Liver (tissue), 7 donors: ENCODE measurements at regions not wholly inside any gene's neighbourhood (a gene's known extent, or its start where the extent isn't known, plus 50 kb on each side); places are given as distances from the start of the nearest gene placed in this dataset.

Experiments
- DNase-seq: peaks from one replicate; pipeline ENCODE4 v3.0.0-alpha.2; 2017; ENCODE audit warnings: low spot score
- H3K27ac ChIP-seq, 2 donors: one replicate each; pipeline ENCODE4 v1.7.0; 2013; ENCODE audit warnings: inconsistent platforms in 2 of 2, low read length in 2 of 2, control low read depth in 1 of 2, low read depth in 1 of 2, mild to moderate bottlenecking in 1 of 2
- H3K27me3 ChIP-seq, 4 donors: one replicate each; pipeline versions ENCODE4 v1.6.1 to v1.7.0; 2013; ENCODE audit warnings: low read length in 3 of 4, inconsistent platforms in 1 of 4, mild to moderate bottlenecking in 1 of 4, moderate library complexity in 1 of 4; ENCODE audit not compliant: control insufficient read depth in 4 of 4, insufficient read depth in 4 of 4
- H3K36me3 ChIP-seq, 4 donors: one replicate each; pipeline versions ENCODE4 v1.6.1 to v1.7.0; 2013; ENCODE audit warnings: low read length in 3 of 4, mild to moderate bottlenecking in 3 of 4, low read depth in 1 of 4, moderate library complexity in 1 of 4; ENCODE audit not compliant: control insufficient read depth in 4 of 4, insufficient read depth in 3 of 4
- H3K4me1 ChIP-seq, 4 donors: one replicate each; pipeline versions ENCODE4 v1.6.1 to v1.7.0; 2013; ENCODE audit warnings: low read length in 3 of 4, mild to moderate bottlenecking in 3 of 4, moderate library complexity in 1 of 4; ENCODE audit not compliant: control insufficient read depth in 4 of 4, insufficient read depth in 4 of 4
- H3K4me3 ChIP-seq, 3 donors: one replicate each; pipeline versions ENCODE4 v1.6.1 to v1.7.0; 2013; ENCODE audit warnings: low read length in 3 of 3, control low read depth in 1 of 3, low read depth in 1 of 3, mild to moderate bottlenecking in 1 of 3
- H3K9ac ChIP-seq, 2 donors: one replicate each; pipeline ENCODE4 v1.7.0; 2013; ENCODE audit warnings: low read length in 2 of 2, mild to moderate bottlenecking in 2 of 2, moderate library complexity in 2 of 2, control low read depth in 1 of 2, low read depth in 1 of 2
- H3K9me3 ChIP-seq, 4 donors: one replicate each; pipeline versions ENCODE4 v1.6.1 to v1.7.0; 2013; ENCODE audit warnings: low read length in 3 of 4; ENCODE audit not compliant: control insufficient read depth in 4 of 4
- ATF3 ChIP-seq: IDR thresholded peaks from 2 replicates; pipeline ENCODE4 v1.6.1; 2016; ENCODE audit warnings: antibody characterized with exemption
- EGR1 ChIP-seq, 2 donors: IDR thresholded peaks; 2 replicates each; pipeline ENCODE4 v1.6.1; 2016 to 2018; ENCODE audit warnings: antibody characterized with exemption in 2 of 2, low read depth in 2 of 2
- FOXA1 ChIP-seq: IDR thresholded peaks from 2 replicates; pipeline ENCODE4 v1.6.1; 2016; ENCODE audit warnings: antibody characterized with exemption
- FOXA2 ChIP-seq: IDR thresholded peaks from 2 replicates; pipeline ENCODE4 v1.6.1; 2016; ENCODE audit warnings: antibody characterized with exemption
- GABPA ChIP-seq, 2 donors: IDR thresholded peaks in 1 of 2; conservative IDR thresholded peaks in 1 of 2; 2 replicates each; pipeline ENCODE4 v1.6.1; 2016; ENCODE audit warnings: antibody characterized with exemption in 2 of 2, mild to moderate bottlenecking in 1 of 2, moderate library complexity in 1 of 2
- HNF4A ChIP-seq, 2 donors: conservative IDR thresholded peaks; 2 replicates each; pipeline ENCODE4 v1.6.1; 2016; ENCODE audit warnings: antibody characterized with exemption in 2 of 2, mild to moderate bottlenecking in 2 of 2
- HNF4G ChIP-seq: IDR thresholded peaks from 2 replicates; pipeline ENCODE4 v1.6.1; 2016; ENCODE audit warnings: antibody characterized with exemption
- MAX ChIP-seq: IDR thresholded peaks from 2 replicates; pipeline ENCODE4 v1.6.1; 2016; ENCODE audit warnings: antibody characterized with exemption
- NR2F2 ChIP-seq: IDR thresholded peaks from 2 replicates; pipeline ENCODE4 v1.6.1; 2016; ENCODE audit warnings: antibody characterized with exemption
- RAD21 ChIP-seq, 2 donors: IDR thresholded peaks; 2 replicates each; pipeline ENCODE4 v1.6.1; 2016; ENCODE audit warnings: antibody characterized with exemption in 2 of 2, mild to moderate bottlenecking in 2 of 2
- REST ChIP-seq: IDR thresholded peaks from 2 replicates; pipeline ENCODE4 v1.6.1; 2016; ENCODE audit warnings: antibody characterized with exemption, mild to moderate bottlenecking
- TAF1 ChIP-seq: conservative IDR thresholded peaks from 2 replicates; pipeline ENCODE4 v1.6.1; 2016; ENCODE audit warnings: antibody characterized with exemption, mild to moderate bottlenecking
- YY1 ChIP-seq: IDR thresholded peaks from 2 replicates; pipeline ENCODE4 v1.6.1; 2016; ENCODE audit warnings: antibody characterized with exemption, mild to moderate bottlenecking
- ZBTB33 ChIP-seq: IDR thresholded peaks from 2 replicates; pipeline ENCODE4 v1.6.1; 2016; ENCODE audit warnings: antibody characterized with exemption
- WGBS: extraction: QIAGEN DNeasy Blood & Tissue Kit; methylation state at CpG from one replicate; pipeline ENCODE4 v1.1.7; 2013; 5-methylcytosine and 5-hydroxymethylcytosine counted together
- donor health status: healthy.
- donor health status: healthy.
- donor health status: healthy.
- donor health status: healthy.

- Histone ChIP-seq H3K27ac (no peak overlapping the region), H3K9ac (no peak overlapping the region), H3K27me3 (no peaks in the 10 kb centered on the region), H3K36me3 (no peaks in the 10 kb centered on the region), H3K4me3 (no peak overlapping the region), H3K9me3 (no peaks in the 10 kb centered on the region), H3K4me1 (no peaks in the 10 kb centered on the region)
- DNase-seq = no peak
- no peak for TF ChIP-seq MAX
- no peak for TF ChIP-seq EGR1 (IDR thresholded peaks at IDR 0.05; ENCODE audit: low read depth in 2 of 2)
- no peak for TF ChIP-seq HNF4G
- WGBS = 95% methylated on average over 5 of the region's 5 CpGs
Observed at GRCh38 chr10:5274795-5275194, 78.2 kb downstream of the AKR1C4 start.

- Histone ChIP-seq H3K27ac (no peak overlapping the region), H3K4me1 (peaks cover 0 to 9% (median 6%) of the 10 kb centered on the region in 4 donors), H3K9ac (no peak overlapping the region), H3K4me3 (no peak overlapping the region), H3K9me3 (no peaks in the 10 kb centered on the region), H3K27me3 (no peaks in the 10 kb centered on the region), H3K36me3 (no peaks in the 10 kb centered on the region)
- no peak for TF ChIP-seq ATF3
- no peak for TF ChIP-seq EGR1 (IDR thresholded peaks at IDR 0.05; ENCODE audit: low read depth in 2 of 2)
- TF ChIP-seq ZBTB33 = no peak
- TF ChIP-seq NR2F2 = no peak
- no peak for TF ChIP-seq FOXA1
- TF ChIP-seq MAX = no peak
- TF ChIP-seq HNF4G = no peak
- TF ChIP-seq TAF1 = no peak
- no peak for TF ChIP-seq RAD21 (IDR thresholded peaks at IDR 0.05)
- TF ChIP-seq YY1 = no peak
- no peak for TF ChIP-seq HNF4A (conservative IDR thresholded peaks at IDR 0.05)
- DNase-seq = no peak
- 49% methylated on average over 2 of the region's 2 CpGs for WGBS
Observed at GRCh38 chr10:5281356-5281755, 83.4 kb upstream of the UCN3 start.

- Histone ChIP-seq H3K27me3 (no peaks in the 10 kb centered on the region), H3K9ac (no peak overlapping the region), H3K9me3 (no peaks in the 10 kb centered on the region), H3K36me3 (no peaks in the 10 kb centered on the region), H3K4me3 (no peak overlapping the region), H3K27ac (no peak overlapping the region), H3K4me1 (peaks cover 0 to 9% (median 6%) of the 10 kb centered on the region in 4 donors)
- WGBS = 96% methylated on average over 2 of the region's 2 CpGs
- DNase-seq = no peak
- TF ChIP-seq FOXA2 = no peak
- no peak for TF ChIP-seq HNF4A (conservative IDR thresholded peaks at IDR 0.05)
- TF ChIP-seq FOXA1 = no peak
- no peak for TF ChIP-seq NR2F2
- no peak for TF ChIP-seq GABPA (IDR thresholded peaks at IDR 0.05 in 1 of 2, conservative IDR thresholded peaks at IDR 0.05 in 1 of 2)
- TF ChIP-seq ATF3 = no peak
- no peak for TF ChIP-seq REST
Observed at GRCh38 chr10:5282137-5282536, 82.6 kb upstream of the UCN3 start.
